ENCODE measurements at regions not wholly inside any gene's neighbourhood (a gene's known extent, or its start where the extent isn't known, plus 50 kb on each side); places are given as distances from the start of the nearest gene placed in this dataset.

DNA sequence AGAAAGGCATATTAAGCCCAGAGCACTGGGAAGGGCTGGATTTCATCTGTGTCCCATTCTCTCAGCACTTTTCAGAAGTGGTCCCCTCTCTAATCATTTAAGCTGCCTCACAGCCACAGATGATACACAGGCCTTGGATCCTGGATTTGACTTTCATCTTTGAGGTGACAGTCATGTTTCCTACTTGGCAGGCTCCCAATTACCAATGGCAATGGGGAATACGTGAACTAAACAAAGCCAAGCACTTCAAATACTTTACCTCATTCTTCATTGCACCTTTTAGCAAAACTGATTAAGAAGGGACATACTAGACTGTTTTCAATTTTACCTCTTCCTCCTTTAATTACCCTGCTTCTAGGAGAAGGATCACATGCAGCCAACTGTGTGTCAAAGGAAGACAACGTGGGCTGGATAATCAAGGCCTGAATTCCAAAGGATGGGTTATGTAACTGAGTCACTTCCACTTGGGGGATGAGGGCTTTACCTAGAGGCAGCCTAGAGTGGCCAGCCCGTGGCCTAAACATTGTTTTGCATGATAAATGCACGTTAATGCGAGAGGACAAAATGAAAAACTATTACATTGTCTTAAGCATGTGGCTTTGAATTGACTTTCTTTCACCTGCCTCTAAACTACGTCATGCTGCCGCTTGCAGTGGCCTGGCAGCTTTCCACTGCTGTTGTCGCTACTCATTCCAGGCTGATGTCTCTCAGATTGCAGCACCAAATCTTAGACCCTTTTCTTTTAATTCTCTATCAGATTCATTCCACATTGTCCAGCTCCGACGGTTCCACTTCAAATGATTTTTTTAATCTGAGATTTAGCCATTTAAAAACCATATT, 95.0 kb downstream of the KCTD12 start:
- TF ChIP-seq POLR2A (IDR thresholded peaks at IDR 0.05) = no peak
- TF ChIP-seq, protein P1, sequence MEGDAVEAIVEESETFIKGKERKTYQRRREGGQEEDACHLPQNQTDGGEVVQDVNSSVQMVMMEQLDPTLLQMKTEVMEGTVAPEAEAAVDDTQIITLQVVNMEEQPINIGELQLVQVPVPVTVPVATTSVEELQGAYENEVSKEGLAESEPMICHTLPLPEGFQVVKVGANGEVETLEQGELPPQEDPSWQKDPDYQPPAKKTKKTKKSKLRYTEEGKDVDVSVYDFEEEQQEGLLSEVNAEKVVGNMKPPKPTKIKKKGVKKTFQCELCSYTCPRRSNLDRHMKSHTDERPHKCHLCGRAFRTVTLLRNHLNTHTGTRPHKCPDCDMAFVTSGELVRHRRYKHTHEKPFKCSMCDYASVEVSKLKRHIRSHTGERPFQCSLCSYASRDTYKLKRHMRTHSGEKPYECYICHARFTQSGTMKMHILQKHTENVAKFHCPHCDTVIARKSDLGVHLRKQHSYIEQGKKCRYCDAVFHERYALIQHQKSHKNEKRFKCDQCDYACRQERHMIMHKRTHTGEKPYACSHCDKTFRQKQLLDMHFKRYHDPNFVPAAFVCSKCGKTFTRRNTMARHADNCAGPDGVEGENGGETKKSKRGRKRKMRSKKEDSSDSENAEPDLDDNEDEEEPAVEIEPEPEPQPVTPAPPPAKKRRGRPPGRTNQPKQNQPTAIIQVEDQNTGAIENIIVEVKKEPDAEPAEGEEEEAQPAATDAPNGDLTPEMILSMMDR (IDR thresholded peaks at IDR 0.05) = no peak

Measured in ovary (tissue), 3 donors.